Keratinocyte (primary cell): ENCODE measurements at regions not wholly inside any gene's neighbourhood (a gene's known extent, or its start where the extent isn't known, plus 50 kb on each side); places are given as distances from the start of the nearest gene placed in this dataset.

ENCODE experiments used
- EZH2 ChIP-seq: IDR thresholded peaks from one replicate; pipeline ENCODE4 v1.6.1; 2012; ENCODE audit warnings: inconsistent platforms, mild to moderate bottlenecking, low read length, moderate library complexity
- TF ChIP-seq, protein P1 (sequence below), 3 experiments: IDR thresholded peaks in 1 of 3; conservative IDR thresholded peaks in 1 of 3; optimal IDR thresholded peaks in 1 of 3; 2 replicates in 2 of 3; 3 replicates in 1 of 3; pipeline versions ENCODE3 to v1.5.1; 2011; ENCODE audit warnings: low read length in 3 of 3, mild to moderate bottlenecking in 3 of 3, moderate library complexity in 2 of 3, control low read depth in 1 of 3, inconsistent platforms in 1 of 3; ENCODE audit not compliant: insufficient read depth in 2 of 3; ENCODE audit errors: extremely low read depth in 1 of 3

GRCh38 chr4:19133315-19133714, 1111.8 kb upstream of the LCORL start:
- TF ChIP-seq, protein P1, sequence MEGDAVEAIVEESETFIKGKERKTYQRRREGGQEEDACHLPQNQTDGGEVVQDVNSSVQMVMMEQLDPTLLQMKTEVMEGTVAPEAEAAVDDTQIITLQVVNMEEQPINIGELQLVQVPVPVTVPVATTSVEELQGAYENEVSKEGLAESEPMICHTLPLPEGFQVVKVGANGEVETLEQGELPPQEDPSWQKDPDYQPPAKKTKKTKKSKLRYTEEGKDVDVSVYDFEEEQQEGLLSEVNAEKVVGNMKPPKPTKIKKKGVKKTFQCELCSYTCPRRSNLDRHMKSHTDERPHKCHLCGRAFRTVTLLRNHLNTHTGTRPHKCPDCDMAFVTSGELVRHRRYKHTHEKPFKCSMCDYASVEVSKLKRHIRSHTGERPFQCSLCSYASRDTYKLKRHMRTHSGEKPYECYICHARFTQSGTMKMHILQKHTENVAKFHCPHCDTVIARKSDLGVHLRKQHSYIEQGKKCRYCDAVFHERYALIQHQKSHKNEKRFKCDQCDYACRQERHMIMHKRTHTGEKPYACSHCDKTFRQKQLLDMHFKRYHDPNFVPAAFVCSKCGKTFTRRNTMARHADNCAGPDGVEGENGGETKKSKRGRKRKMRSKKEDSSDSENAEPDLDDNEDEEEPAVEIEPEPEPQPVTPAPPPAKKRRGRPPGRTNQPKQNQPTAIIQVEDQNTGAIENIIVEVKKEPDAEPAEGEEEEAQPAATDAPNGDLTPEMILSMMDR (optimal IDR thresholded peaks at IDR 0.05 in 1 of 3, IDR thresholded peaks at IDR 0.05 in 1 of 3, conservative IDR thresholded peaks at IDR 0.05 in 1 of 3; ENCODE audit: extremely low read depth in 1 of 3, insufficient read depth in 2 of 3, low read length in 3 of 3): no peak
- TF ChIP-seq EZH2: no peak
